HG03039 (cell line): ENCODE measurements at regions not wholly inside any gene's neighbourhood (a gene's known extent, or its start where the extent isn't known, plus 50 kb on each side); places are given as distances from the start of the nearest gene placed in this dataset.

ENCODE experiments used
- ATAC-seq: cut with Tn5 transposase; IDR thresholded peaks from one replicate; pipeline ENCODE4 v1.9.1; 2021; ENCODE audit warnings: mild to moderate bottlenecking, moderate library complexity; ENCODE audit not compliant: unreplicated experiment

- no peak for ATAC-seq
These were observed 89.5 kb downstream of the ZC3H11B start for GRCh38 chr1:219523411-219523810.

- ATAC-seq = no peak
These were observed 91.6 kb downstream of the ZC3H11B start for GRCh38 chr1:219521325-219521724.

GRCh38 chr1:219520241-219520640 is 92.7 kb downstream of the ZC3H11B start:
- ATAC-seq = no peak

GRCh38 chr1:219518907-219519248 is 94.0 kb downstream of the ZC3H11B start:
- no peak for ATAC-seq

GRCh38 chr1:219518168-219518906 is 94.6 kb downstream of the ZC3H11B start:
- ATAC-seq = no peak

- no peak for ATAC-seq
These were observed 95.9 kb downstream of the ZC3H11B start for GRCh38 chr1:219517031-219517430.

- no peak for ATAC-seq
These were observed 98.2 kb downstream of the ZC3H11B start for GRCh38 chr1:219514728-219515127.

GRCh38 chr1:219507437-219507836 is 105.5 kb downstream of the ZC3H11B start:
- no peak for ATAC-seq

- ATAC-seq = no peak
These were observed 106.0 kb downstream of the ZC3H11B start for GRCh38 chr1:219506936-219507335.

GRCh38 chr1:219506473-219506899 is 106.4 kb downstream of the ZC3H11B start:
- no peak for ATAC-seq

- ATAC-seq = no peak
These were observed 107.0 kb downstream of the ZC3H11B start for GRCh38 chr1:219505886-219506285.

GRCh38 chr1:219503604-219504003 is 109.3 kb downstream of the ZC3H11B start:
- no peak for ATAC-seq

- no peak for ATAC-seq
These were observed 112.5 kb downstream of the ZC3H11B start for GRCh38 chr1:219500327-219500897.

GRCh38 chr1:219498666-219499065 is 114.2 kb downstream of the ZC3H11B start:
- no peak for ATAC-seq

GRCh38 chr1:219495737-219496408 is 117.0 kb downstream of the ZC3H11B start:
- no peak for ATAC-seq

- no peak for ATAC-seq
These were observed 120.2 kb downstream of the ZC3H11B start for GRCh38 chr1:219492717-219493116.

- ATAC-seq = no peak
These were observed 122.3 kb downstream of the ZC3H11B start for GRCh38 chr1:219490566-219490965.

GRCh38 chr1:219489636-219490035 is 123.3 kb downstream of the ZC3H11B start:
- no peak for ATAC-seq

- ATAC-seq = no peak
These were observed 124.6 kb downstream of the ZC3H11B start for GRCh38 chr1:219488275-219488674.

- ATAC-seq = no peak
These were observed 129.4 kb downstream of the ZC3H11B start for GRCh38 chr1:219483530-219483929.

GRCh38 chr1:219480011-219480410 is 132.9 kb downstream of the ZC3H11B start:
- no peak for ATAC-seq

- no peak for ATAC-seq
These were observed 134.1 kb downstream of the ZC3H11B start for GRCh38 chr1:219478811-219479210.
